GM23338 (cell line): ENCODE measurements at regions not wholly inside any gene's neighbourhood (a gene's known extent, or its start where the extent isn't known, plus 50 kb on each side); places are given as distances from the start of the nearest gene placed in this dataset.

ENCODE experiments used
- ATAC-seq: fragments of 200-7000 bp; cut with Tn5 transposase; 3 replicates; pipeline ENCODE4 v1.9.1; 2020
- DNase-seq: peaks from one replicate; pipeline ENCODE4 v3.0.0-alpha.2; 2015; ENCODE audit warnings: low spot score
- H2AFZ ChIP-seq: fragments of 200-600 bp; sonication (generic); 2 replicates; pipeline ENCODE4 v1.8.0; 2016; ENCODE audit warnings: antibody characterized with exemption, mild to moderate bottlenecking, moderate library complexity
- H3F3A ChIP-seq: fragments of 200-600 bp; sonication (generic); replicated peaks from 2 replicates; pipeline ENCODE4 v1.8.0; 2017; ENCODE audit warnings: antibody characterized with exemption, mixed run types, low read depth
- H3K27ac ChIP-seq: fragments of 200-600 bp; sonication (generic); 2 replicates; pipeline ENCODE4 v1.6.1; 2016; ENCODE audit warnings: low read depth
- H3K27me3 ChIP-seq: fragments of 200-600 bp; sonication (generic); 2 replicates; pipeline ENCODE4 v1.8.0; 2016; ENCODE audit warnings: mild to moderate bottlenecking, mixed run types, moderate library complexity; ENCODE audit not compliant: insufficient read depth
- H3K36me3 ChIP-seq: fragments of 200-600 bp; sonication (generic); 2 replicates; pipeline ENCODE4 v1.8.0; 2016; ENCODE audit warnings: mild to moderate bottlenecking; ENCODE audit not compliant: insufficient read depth
- H3K4me1 ChIP-seq: fragments of 200-600 bp; sonication (generic); 2 replicates; pipeline ENCODE4 v1.8.0; 2016; ENCODE audit warnings: mild to moderate bottlenecking, moderate library complexity; ENCODE audit not compliant: insufficient read depth
- H3K4me2 ChIP-seq: fragments of 200-600 bp; sonication (generic); 2 replicates; pipeline ENCODE4 v1.7.1; 2017; ENCODE audit warnings: mixed run types
- H3K4me3 ChIP-seq: fragments of 200-600 bp; sonication (generic); 2 replicates; pipeline ENCODE4 v1.6.1; 2016; ENCODE audit warnings: mixed run types
- H3K79me2 ChIP-seq: fragments of 200-600 bp; sonication (generic); replicated peaks from 2 replicates; pipeline ENCODE4 v1.8.0; 2017; ENCODE audit warnings: mild to moderate bottlenecking; ENCODE audit not compliant: insufficient read depth
- H3K9me2 ChIP-seq: fragments of 200-600 bp; sonication (generic); 2 replicates; pipeline ENCODE4 v1.8.0; 2017; ENCODE audit not compliant: insufficient read depth
- H4K20me1 ChIP-seq: fragments of 200-600 bp; sonication (generic); replicated peaks from 2 replicates; pipeline ENCODE4 v1.8.0; 2017; ENCODE audit warnings: mild to moderate bottlenecking; ENCODE audit not compliant: insufficient read depth
- H3K27ac Mint-ChIP-seq: 2 replicates; pipeline ENCODE4 v1.8.0; 2020; ENCODE audit warnings: inconsistent platforms, mild to moderate bottlenecking, moderate library complexity, mixed read lengths
- H3K27me3 Mint-ChIP-seq: 3 replicates; pipeline ENCODE4 v1.8.0; 2022; ENCODE audit warnings: low read depth, mild to moderate bottlenecking, moderate library complexity, mixed read lengths, inconsistent platforms; ENCODE audit not compliant: insufficient read depth, poor library complexity
- H3K36me3 Mint-ChIP-seq: 3 replicates; pipeline ENCODE4 v1.8.0; 2021; ENCODE audit warnings: low read depth, mild to moderate bottlenecking, inconsistent platforms, moderate library complexity, mixed read lengths
- H3K4me1 Mint-ChIP-seq: 3 replicates; pipeline ENCODE4 v1.8.0; 2020; ENCODE audit warnings: mild to moderate bottlenecking, inconsistent platforms, mixed read lengths
- H3K4me3 Mint-ChIP-seq: 3 replicates; pipeline ENCODE4 v1.8.0; 2021; ENCODE audit warnings: moderate library complexity, mild to moderate bottlenecking, inconsistent platforms, mixed read lengths
- H3K9me3 Mint-ChIP-seq: 3 replicates; pipeline ENCODE4 v1.8.0; 2020; ENCODE audit warnings: moderate library complexity, mild to moderate bottlenecking, inconsistent platforms, mixed read lengths
- CTCF ChIP-seq, 2 experiments: fragments of 200-600 bp in 1 of 2; sonication (generic) in 1 of 2; conservative IDR thresholded peaks; 2 replicates each; pipeline versions ENCODE4 v1.5.1 to v1.6.1; 2016 to 2017; ENCODE audit warnings: antibody characterized with exemption in 2 of 2, low read depth in 2 of 2, mild to moderate bottlenecking in 2 of 2, moderate library complexity in 1 of 2
- EZH2phosphoT487 ChIP-seq: fragments of 200-600 bp; sonication (generic); IDR thresholded peaks from one replicate; pipeline ENCODE4 v1.8.1; 2018; ENCODE audit warnings: antibody characterized with exemption; ENCODE audit not compliant: unreplicated experiment
- JUNB ChIP-seq: IDR thresholded peaks from one replicate; pipeline ENCODE4 v1.6.1; 2016; ENCODE audit warnings: antibody characterized with exemption; ENCODE audit not compliant: unreplicated experiment
- REST ChIP-seq: IDR thresholded peaks from one replicate; pipeline ENCODE4 v1.6.1; 2018; ENCODE audit warnings: antibody characterized with exemption; ENCODE audit not compliant: unreplicated experiment
- STAT1 ChIP-seq: IDR thresholded peaks from one replicate; pipeline ENCODE4 v1.6.1; 2016; ENCODE audit warnings: antibody characterized with exemption; ENCODE audit not compliant: unreplicated experiment
- ZNF114 ChIP-seq: fragments of 250-450 bp; sonication (Bioruptor Pico); IDR thresholded peaks from 2 replicates; pipeline ENCODE4 v1.5.0; 2020; ENCODE audit warnings: mild to moderate bottlenecking, moderate library complexity
- ZNF331 ChIP-seq: fragments of 250-450 bp; sonication (Bioruptor Pico); IDR thresholded peaks from 2 replicates; pipeline ENCODE4 v1.5.0; 2020; ENCODE audit warnings: low read depth, mild to moderate bottlenecking, moderate library complexity
- ZNF462 ChIP-seq: fragments of 250-450 bp; sonication (Bioruptor Pico); IDR thresholded peaks from 2 replicates; pipeline ENCODE4 v1.5.0; 2020; ENCODE audit warnings: mild to moderate bottlenecking, moderate library complexity

GRCh38 chr15:38721568-38721945, 156.9 kb upstream of the RASGRP1 start:
- Histone ChIP-seq H4K20me1 (no peaks in the 10 kb centered on the region), H3K9me2 (peaks cover 7% of the 10 kb centered on the region), H3K79me2 (no peaks in the 10 kb centered on the region), H3K27ac (no peak overlapping the region), H3K4me1 (no peaks in the 10 kb centered on the region), H3F3A (no peaks in the 10 kb centered on the region), H2AFZ (no peak overlapping the region), H3K4me3 (no peak overlapping the region), H3K27me3 (no peaks in the 10 kb centered on the region), H3K36me3 (no peaks in the 10 kb centered on the region), H3K4me2 (no peak overlapping the region)
- ATAC-seq (no peak), DNase-seq (no peak)
- Mint-ChIP-seq H3K4me1 (no peaks in the 10 kb centered on the region), H3K9me3 (no peaks in the 10 kb centered on the region), H3K27me3 (peaks cover 4% of the 10 kb centered on the region), H3K27ac (no peak overlapping the region), H3K36me3 (no peaks in the 10 kb centered on the region), H3K4me3 (no peak overlapping the region)
- TF ChIP-seq ZNF462 (CRISPR knock-in tag) (no peak), REST (no peak), STAT1 (no peak), EZH2phosphoT487 (no peak), JUNB (no peak), ZNF114 (CRISPR knock-in tag) (no peak), ZNF331 (CRISPR knock-in tag) (no peak), CTCF (conservative IDR thresholded peaks at IDR 0.05; ENCODE audit: low read depth in 2 of 2) (no peak)
